ENCODE measurements at regions not wholly inside any gene's neighbourhood (a gene's known extent, or its start where the extent isn't known, plus 50 kb on each side); places are given as distances from the start of the nearest gene placed in this dataset.

DNA sequence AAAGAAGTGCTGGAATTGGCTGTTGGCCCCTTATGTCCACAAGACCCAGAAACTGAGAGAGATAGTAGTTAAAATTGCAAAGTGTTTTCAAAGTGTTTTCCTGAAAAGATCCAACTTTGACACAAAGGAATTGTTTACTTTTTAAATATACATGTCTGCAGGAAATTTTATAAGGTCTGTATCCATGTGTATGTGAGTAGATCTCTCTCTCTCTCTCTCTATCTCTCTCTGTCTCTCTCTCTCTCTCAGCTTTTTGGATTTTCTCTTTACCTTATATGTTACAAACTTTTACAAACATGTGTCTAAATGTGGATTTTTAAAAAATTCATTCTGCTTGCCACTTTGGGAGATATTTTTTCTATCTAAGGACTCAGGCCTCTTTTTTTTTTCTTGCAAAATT is 358.6 kb downstream of the SIPA1L2 start:
- no peak overlapping the region for H3K4me2 ChIP-seq (ENCODE audit: insufficient read depth, low read length)
- no peak overlapping the region for H3K9ac ChIP-seq (replicated peaks; ENCODE audit: extremely low read depth, insufficient read depth, low read length)
- no TSS peak for BruUV-seq (replicated peaks)
- no peaks in the 10 kb centered on the region for H4K20me1 ChIP-seq (replicated peaks; ENCODE audit: control insufficient read depth, extremely low read depth, insufficient read depth, low read length)
- no peaks in the 10 kb centered on the region for H3K79me2 ChIP-seq (ENCODE audit: control insufficient read depth, insufficient read depth, low read length)
- H3K27me3 ChIP-seq (ENCODE audit: control insufficient read depth in 2 of 2, insufficient read depth in 2 of 2, low read length in 2 of 2): no peaks in the 10 kb centered on the region
- H3K9me3 ChIP-seq (replicated peaks; ENCODE audit: control insufficient read depth, insufficient read depth, low read length): no peaks in the 10 kb centered on the region
- dilution Hi-C loops (cut with MboI; ENCODE audit: extremely low pct_ligation_motif_present, low sequenced_read_pairs) (no loop called here), intact Hi-C loops (cut with micrococcal nuclease) (no loop called here)
- TF ChIP-seq CTCF (IDR thresholded peaks at IDR 0.05; ENCODE audit: extremely low read depth in 1 of 2, insufficient read depth in 1 of 2, low read depth in 1 of 2, low read length in 2 of 2) (no peak), EZH2 (IDR thresholded peaks at IDR 0.05; ENCODE audit: borderline replicate concordance, low read depth, low read length, severe bottlenecking) (no peak), JUN (IDR thresholded peaks at IDR 0.05; ENCODE audit: borderline replicate concordance, insufficient read depth, insufficient read length, low read depth) (no peak), FOS (IDR thresholded peaks at IDR 0.05; ENCODE audit: borderline replicate concordance, insufficient read depth, low read length) (no peak), MAX (IDR thresholded peaks at IDR 0.05; ENCODE audit: insufficient read depth, insufficient read length) (no peak), MYC (IDR thresholded peaks at IDR 0.05; ENCODE audit: low read depth, low read length) (no peak), POLR2A (IDR thresholded peaks at IDR 0.05; ENCODE audit: low read depth, low read length) (no peak), POLR2AphosphoS5 (IDR thresholded peaks at IDR 0.05; ENCODE audit: insufficient read depth, low read depth, low read length) (no peak), GATA2 (IDR thresholded peaks at IDR 0.05; ENCODE audit: insufficient read depth, insufficient read length, low read depth, low read length) (no peak)
- H2AFZ ChIP-seq (ENCODE audit: low read depth, low read length): no peak overlapping the region
- no peak overlapping the region for H3K4me3 ChIP-seq (replicated peaks in 1 of 3; ENCODE audit: insufficient read depth in 1 of 3, low read depth in 1 of 3, low read length in 3 of 3)
- H3K9me1 ChIP-seq (replicated peaks; ENCODE audit: control insufficient read depth, extremely low read depth, insufficient read depth, low read length): no peaks in the 10 kb centered on the region
- DNase-seq (ENCODE audit: low read depth, low spot score): no peak
- no peak overlapping the region for H3K27ac ChIP-seq (ENCODE audit: insufficient read depth, low read depth, low read length)
- ChIA-PET POLR2A (no interaction called here), CTCF (interaction anchor here (0.7 to 1.1 kb wide), 2 partner anchors 16 to 22 kb away, joined by 3 read pairs; no protein-coding TSS in a partner anchor)
- no peaks in the 10 kb centered on the region for H3K4me1 ChIP-seq (ENCODE audit: control insufficient read depth, extremely low read depth, insufficient read depth, low read length)
- no peaks in the 10 kb centered on the region for H3K36me3 ChIP-seq (ENCODE audit: control insufficient read depth in 2 of 2, extremely low read depth in 1 of 2, insufficient read depth in 2 of 2, low read length in 2 of 2)
- no peak for FAIRE-seq

All from endothelial cell of umbilical vein (primary cell).